Ascending aorta (tissue), 2 donors: ENCODE measurements at regions not wholly inside any gene's neighbourhood (a gene's known extent, or its start where the extent isn't known, plus 50 kb on each side); places are given as distances from the start of the nearest gene placed in this dataset.

Experiments
- DNase-seq, 2 donors: peaks; one replicate each; pipeline ENCODE4 v3.0.0-alpha.2; 2019; ENCODE audit warnings: low spot score in 2 of 2
- H3K27ac ChIP-seq, 2 donors: fragments of 200-600 bp; sonication (generic); one replicate each; pipeline ENCODE4 v1.5.1; 2016 to 2017; ENCODE audit warnings: mild to moderate bottlenecking in 1 of 2
- H3K27me3 ChIP-seq: fragments of 200-600 bp; sonication (generic); one replicate; pipeline ENCODE4 v1.5.1; 2017
- H3K36me3 ChIP-seq, 2 donors: fragments of 200-600 bp; sonication (generic); one replicate each; pipeline ENCODE4 v1.5.1; 2016
- H3K4me1 ChIP-seq, 2 donors: fragments of 200-600 bp; sonication (generic); one replicate each; pipeline ENCODE4 v1.5.1; 2016 to 2017; ENCODE audit warnings: mild to moderate bottlenecking in 1 of 2
- H3K4me3 ChIP-seq, 2 donors: fragments of 200-600 bp; sonication (generic); one replicate each; pipeline ENCODE4 v1.5.1; 2016 to 2017; ENCODE audit warnings: mild to moderate bottlenecking in 1 of 2
- H3K9me3 ChIP-seq, 2 donors: fragments of 200-600 bp; sonication (generic); one replicate each; pipeline ENCODE4 v1.5.1; 2016
- intact Hi-C: fragments of 100-400 bp; cut with DNase I; formaldehyde crosslinking; loops from one replicate; pipeline ENCODE4 v1.15.1; 2023
- TF ChIP-seq, protein P1 (sequence below), 3 experiments: fragments of 200-600 bp in 2 of 3; fragments of 450-650 bp in 1 of 3; sonication (generic) in 2 of 3; IDR thresholded peaks; one replicate each; pipeline ENCODE4 v1.5.1; 2016 to 2019; ENCODE audit warnings: antibody characterized with exemption in 3 of 3, mild to moderate bottlenecking in 1 of 3, moderate library complexity in 1 of 3

DNA sequence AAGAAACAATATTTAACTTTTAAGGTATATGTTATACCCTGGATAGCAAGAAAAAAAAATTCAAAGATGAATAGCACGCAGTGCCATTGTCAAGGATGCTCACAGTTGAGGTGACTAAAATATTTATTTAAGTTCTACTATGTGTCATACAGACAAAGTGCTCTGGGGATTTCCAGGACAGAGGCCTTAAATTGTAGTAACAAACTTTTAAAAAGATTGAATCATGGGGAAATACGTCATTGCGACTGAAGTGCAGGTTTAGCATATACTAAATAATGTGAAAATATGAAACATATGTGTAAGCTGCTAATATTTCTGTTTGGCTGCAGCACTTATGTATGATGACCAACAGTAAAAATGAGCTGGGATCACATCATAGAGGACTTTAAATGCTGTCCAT, 748.0 kb upstream of the PCDH7 start:
- TF ChIP-seq, protein P1, sequence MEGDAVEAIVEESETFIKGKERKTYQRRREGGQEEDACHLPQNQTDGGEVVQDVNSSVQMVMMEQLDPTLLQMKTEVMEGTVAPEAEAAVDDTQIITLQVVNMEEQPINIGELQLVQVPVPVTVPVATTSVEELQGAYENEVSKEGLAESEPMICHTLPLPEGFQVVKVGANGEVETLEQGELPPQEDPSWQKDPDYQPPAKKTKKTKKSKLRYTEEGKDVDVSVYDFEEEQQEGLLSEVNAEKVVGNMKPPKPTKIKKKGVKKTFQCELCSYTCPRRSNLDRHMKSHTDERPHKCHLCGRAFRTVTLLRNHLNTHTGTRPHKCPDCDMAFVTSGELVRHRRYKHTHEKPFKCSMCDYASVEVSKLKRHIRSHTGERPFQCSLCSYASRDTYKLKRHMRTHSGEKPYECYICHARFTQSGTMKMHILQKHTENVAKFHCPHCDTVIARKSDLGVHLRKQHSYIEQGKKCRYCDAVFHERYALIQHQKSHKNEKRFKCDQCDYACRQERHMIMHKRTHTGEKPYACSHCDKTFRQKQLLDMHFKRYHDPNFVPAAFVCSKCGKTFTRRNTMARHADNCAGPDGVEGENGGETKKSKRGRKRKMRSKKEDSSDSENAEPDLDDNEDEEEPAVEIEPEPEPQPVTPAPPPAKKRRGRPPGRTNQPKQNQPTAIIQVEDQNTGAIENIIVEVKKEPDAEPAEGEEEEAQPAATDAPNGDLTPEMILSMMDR (IDR thresholded peaks at IDR 0.05): no peak
- Histone ChIP-seq H3K4me1 (no peaks in the 10 kb centered on the region), H3K9me3 (no peaks in the 10 kb centered on the region), H3K4me3 (no peak overlapping the region), H3K27ac (no peak overlapping the region), H3K36me3 (no peaks in the 10 kb centered on the region), H3K27me3 (no peaks in the 10 kb centered on the region)
- DNase-seq: no peak
- intact Hi-C loops: no loop called here

DNA sequence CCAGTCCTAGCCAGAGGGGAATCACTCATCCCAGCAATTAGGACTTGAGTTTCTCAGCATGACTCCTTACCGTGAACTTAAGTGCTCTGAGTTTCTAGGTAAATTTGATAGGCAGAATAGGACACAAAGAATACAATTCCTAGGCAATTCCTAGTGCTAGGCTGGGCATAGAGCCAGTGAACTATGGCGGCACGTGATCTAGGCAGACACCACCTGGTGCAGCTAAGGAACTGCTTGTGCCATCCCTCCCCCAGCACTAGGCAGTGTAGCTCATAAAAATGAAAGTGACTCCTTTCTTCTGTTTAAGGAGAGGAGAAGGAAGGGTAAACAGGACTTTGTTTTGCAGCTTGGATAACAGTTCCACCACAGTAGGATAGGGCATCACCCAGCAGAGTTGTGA, 736.3 kb upstream of the PCDH7 start:
- TF ChIP-seq, protein P1 (IDR thresholded peaks at IDR 0.05): no peak
- no peaks in the 10 kb centered on the region for H3K9me3 ChIP-seq
- H3K36me3 ChIP-seq: no peaks in the 10 kb centered on the region
- intact Hi-C loops: no loop called here
- no peaks in the 10 kb centered on the region for H3K4me1 ChIP-seq
- no peak overlapping the region for H3K27ac ChIP-seq
- H3K4me3 ChIP-seq: no peak overlapping the region
- DNase-seq: no peak
- H3K27me3 ChIP-seq: no peaks in the 10 kb centered on the region

DNA sequence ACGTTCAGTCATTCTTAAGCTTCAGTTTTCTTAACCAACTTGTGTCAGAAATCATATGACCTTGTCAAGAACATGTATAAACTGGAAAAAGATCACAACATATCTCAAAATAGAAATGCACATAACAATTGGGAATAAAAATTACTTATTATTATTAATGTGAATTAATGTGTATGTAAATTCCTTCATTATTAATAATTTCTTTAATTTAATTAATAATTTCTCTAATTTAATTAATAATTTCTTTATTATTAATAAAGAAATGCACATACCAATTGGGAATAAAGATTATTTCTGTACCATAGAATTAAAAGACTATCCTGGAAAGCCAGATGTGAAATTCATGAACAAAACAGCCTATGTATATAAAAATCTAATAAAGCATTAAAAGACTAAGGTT, 718.5 kb upstream of the PCDH7 start:
- H3K27ac ChIP-seq: no peak overlapping the region
- peaks cover 0 to 2% of the 10 kb centered on the region in 2 donors for H3K9me3 ChIP-seq
- TF ChIP-seq, protein P1 (IDR thresholded peaks at IDR 0.05): no peak
- H3K4me1 ChIP-seq: no peaks in the 10 kb centered on the region
- intact Hi-C loops: no loop called here
- H3K27me3 ChIP-seq: no peaks in the 10 kb centered on the region
- H3K36me3 ChIP-seq: no peaks in the 10 kb centered on the region
- H3K4me3 ChIP-seq: no peak overlapping the region
- no peak for DNase-seq

DNA sequence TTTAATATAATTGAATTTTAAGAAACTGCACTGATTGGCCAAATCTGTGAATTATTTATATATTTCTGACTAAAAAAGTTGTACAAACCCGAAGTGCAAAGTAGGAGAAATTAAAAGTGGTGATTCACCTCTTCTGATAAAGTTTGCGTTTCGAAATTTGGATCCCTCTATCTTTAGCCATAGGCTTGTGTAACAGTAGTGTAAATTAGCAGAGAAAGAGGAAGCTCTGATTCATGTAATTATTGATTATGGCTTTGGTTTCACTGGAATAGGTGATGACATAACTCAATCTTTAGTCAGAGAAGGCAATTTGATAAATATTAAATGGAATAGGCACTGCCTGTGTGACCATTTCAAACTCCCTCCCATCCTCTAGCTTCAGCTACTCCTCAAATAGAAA, 717.8 kb upstream of the PCDH7 start:
- no peak overlapping the region for H3K27ac ChIP-seq
- peaks cover 0 to 2% of the 10 kb centered on the region in 2 donors for H3K9me3 ChIP-seq
- TF ChIP-seq, protein P1 (IDR thresholded peaks at IDR 0.05): no peak
- H3K36me3 ChIP-seq: no peaks in the 10 kb centered on the region
- H3K4me3 ChIP-seq: no peak overlapping the region
- no peaks in the 10 kb centered on the region for H3K4me1 ChIP-seq
- DNase-seq: no peak
- no peaks in the 10 kb centered on the region for H3K27me3 ChIP-seq
- intact Hi-C loops: no loop called here

DNA sequence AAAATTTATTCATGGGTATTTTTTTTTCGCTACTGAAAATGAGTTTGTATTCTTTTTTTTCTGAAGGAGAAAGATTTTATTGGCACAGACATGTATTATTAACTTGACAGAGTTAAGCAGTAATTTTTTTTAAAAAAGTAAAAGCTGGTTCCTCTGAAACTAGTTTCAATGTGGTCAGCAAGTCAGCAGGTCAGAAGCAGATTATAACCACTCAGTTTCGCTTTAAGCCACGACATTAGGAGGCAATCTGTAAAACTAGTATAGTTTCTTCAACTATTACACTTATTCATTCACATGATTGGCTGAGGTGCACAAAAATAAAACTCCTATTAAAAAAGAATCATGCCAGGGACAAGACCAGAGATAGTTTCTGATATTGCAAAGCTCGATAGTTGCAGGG, 714.2 kb upstream of the PCDH7 start:
- Histone ChIP-seq H3K36me3 (no peaks in the 10 kb centered on the region), H3K27me3 (no peaks in the 10 kb centered on the region), H3K9me3 (peaks cover 0 to 2% of the 10 kb centered on the region in 2 donors), H3K27ac (no peak overlapping the region), H3K4me1 (no peaks in the 10 kb centered on the region), H3K4me3 (no peak overlapping the region)
- intact Hi-C loops: no loop called here
- no peak for DNase-seq
- TF ChIP-seq, protein P1 (IDR thresholded peaks at IDR 0.05): no peak

DNA sequence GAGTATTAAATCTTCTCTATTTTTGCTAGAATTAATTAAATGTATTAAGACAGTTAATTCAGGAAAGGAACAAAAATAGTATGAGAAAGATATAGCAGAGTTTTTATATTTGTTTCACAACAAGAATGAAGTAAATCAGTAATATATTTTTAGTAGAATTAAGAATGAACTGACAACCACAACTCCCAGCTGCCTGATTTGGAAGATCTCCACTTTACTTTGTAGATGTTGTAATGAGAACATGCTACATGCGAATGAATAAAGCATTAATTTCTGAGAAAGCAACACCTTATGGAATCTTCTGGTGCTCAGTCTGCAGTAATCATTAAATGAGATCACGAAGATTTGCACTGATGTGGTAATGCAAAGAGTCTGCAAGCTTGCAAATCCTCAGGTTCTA, 695.6 kb upstream of the PCDH7 start:
- TF ChIP-seq, protein P1 (IDR thresholded peaks at IDR 0.05): no peak
- Histone ChIP-seq H3K4me1 (no peaks in the 10 kb centered on the region), H3K27ac (no peak overlapping the region), H3K4me3 (no peak overlapping the region), H3K27me3 (no peaks in the 10 kb centered on the region), H3K36me3 (no peaks in the 10 kb centered on the region), H3K9me3 (no peaks in the 10 kb centered on the region)
- no peak for DNase-seq
- intact Hi-C loops: no loop called here
